ENCODE measurements at regions not wholly inside any gene's neighbourhood (a gene's known extent, or its start where the extent isn't known, plus 50 kb on each side); places are given as distances from the start of the nearest gene placed in this dataset.

DNA sequence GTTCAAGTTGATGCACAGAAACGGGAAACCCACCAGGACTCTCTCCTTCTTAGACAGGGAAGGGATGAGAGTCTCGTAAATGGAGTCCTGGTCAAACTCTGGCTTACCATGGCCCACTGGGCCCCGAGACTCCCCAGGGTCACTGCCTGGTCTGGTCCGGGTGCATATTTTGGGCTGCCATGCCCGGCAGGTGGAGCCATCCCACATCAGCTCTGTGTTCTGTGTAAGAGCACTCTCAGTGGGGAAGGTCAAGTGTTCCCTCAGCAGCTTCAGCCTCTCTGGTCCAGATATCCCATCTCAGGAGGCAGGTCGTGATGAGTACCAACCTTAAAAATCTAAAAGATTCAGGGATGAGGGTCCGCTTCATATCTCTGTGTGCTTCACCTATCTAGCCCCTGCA is 138.8 kb downstream of the EDN3 start:
- Histone ChIP-seq H4K20me1 (ENCODE audit: low read depth, low read length) (no peaks in the 10 kb centered on the region), H3K9me3 (ENCODE audit: insufficient read depth, low read length) (no peaks in the 10 kb centered on the region), H3K9ac (ENCODE audit: low read length) (no peak overlapping the region), H3K4me3 (ENCODE audit: insufficient read depth, low read length, poor library complexity, severe bottlenecking) (no peak overlapping the region), H2AFZ (ENCODE audit: low read depth, low read length, severe bottlenecking) (no peak overlapping the region), H3K27me3 (ENCODE audit: low read length) (no peaks in the 10 kb centered on the region), H3K36me3 (ENCODE audit: low read length) (no peaks in the 10 kb centered on the region), H3F3A (ENCODE audit: insufficient read depth) (no peaks in the 10 kb centered on the region), H3K79me2 (ENCODE audit: insufficient read depth, low read length) (no peaks in the 10 kb centered on the region), H3K9me2 (replicated peaks; ENCODE audit: insufficient read depth, low read length) (no peaks in the 10 kb centered on the region), H3K4me2 (ENCODE audit: low read depth, low read length, poor library complexity, severe bottlenecking) (no peak overlapping the region), H3K27ac (ENCODE audit: low read depth, low read length) (no peak overlapping the region)
- no peak for TF ChIP-seq EZH2phosphoT487 (conservative IDR thresholded peaks at IDR 0.05; ENCODE audit: low read length)

DNA sequence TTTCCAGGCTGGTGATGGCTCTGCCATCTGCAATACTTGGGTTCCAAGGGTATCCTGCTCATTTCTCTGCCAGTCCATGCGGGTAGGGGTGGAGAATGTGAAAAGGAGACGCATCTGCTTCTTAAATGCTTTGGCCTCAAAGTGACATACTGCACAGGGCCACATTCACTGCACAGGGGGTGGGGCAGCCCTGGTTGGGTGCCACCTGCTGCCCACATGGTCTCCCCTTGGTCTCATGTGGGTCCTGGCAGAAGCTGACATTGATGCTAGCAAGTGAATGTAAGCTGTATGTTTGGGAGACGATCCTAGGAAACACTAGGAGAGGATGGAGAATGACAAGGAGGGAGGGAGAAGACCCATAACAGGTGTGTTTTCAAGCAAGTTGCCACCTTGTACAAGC is 140.9 kb downstream of the EDN3 start:
- no peaks in the 10 kb centered on the region for H3K27me3 ChIP-seq (ENCODE audit: low read length)

DNA sequence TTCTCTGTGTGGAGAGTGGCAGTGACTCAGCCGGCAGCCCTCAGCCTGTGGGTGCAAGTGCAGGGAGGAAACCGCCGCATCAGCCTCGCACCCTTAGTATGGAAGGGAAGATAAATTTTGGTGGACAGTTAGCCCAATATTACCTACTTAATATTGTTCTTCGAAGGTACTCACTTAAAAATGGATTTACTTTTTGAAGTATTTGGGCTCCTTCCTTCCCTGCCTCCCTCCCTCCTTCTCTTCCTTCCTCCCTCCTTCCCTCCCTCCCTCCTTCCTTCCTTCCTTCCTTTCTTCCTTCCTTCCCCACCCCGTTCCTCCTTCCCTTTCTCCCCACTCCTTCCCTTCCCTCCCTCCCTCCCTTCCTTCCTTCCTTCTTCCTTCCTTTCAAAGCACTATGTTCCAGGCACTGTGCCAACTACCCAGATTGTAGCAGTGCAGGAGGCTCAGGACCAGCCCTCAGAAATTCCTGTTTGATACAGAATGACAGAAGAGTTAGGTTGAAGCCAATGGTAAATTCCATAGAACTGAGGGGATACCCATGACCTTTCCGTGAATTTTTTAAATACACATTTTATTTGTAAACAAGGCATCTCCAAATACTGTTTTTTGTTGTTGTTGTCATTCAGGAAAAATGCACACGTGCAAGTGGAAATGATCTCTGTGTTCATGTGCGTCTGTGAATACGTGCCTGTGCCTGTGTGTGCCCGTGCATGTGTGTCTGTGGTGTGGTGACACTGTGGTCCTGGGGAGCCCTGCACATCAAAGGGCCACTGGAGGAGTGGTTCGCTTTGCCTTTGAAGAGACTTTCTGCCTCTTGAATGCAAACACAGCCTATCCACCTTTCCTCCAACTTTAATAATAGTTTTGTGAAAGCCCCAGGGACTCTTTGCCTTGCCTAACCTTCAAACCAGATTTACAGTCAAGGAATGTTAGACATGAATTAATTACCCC is 141.7 kb downstream of the EDN3 start:
- H3K27ac ChIP-seq (ENCODE audit: low read depth, low read length) = no peak overlapping the region
- H3K4me2 ChIP-seq (ENCODE audit: low read depth, low read length, poor library complexity, severe bottlenecking) = no peak overlapping the region
- H3K36me3 ChIP-seq (ENCODE audit: low read length) = no peaks in the 10 kb centered on the region
- no peak overlapping the region for H2AFZ ChIP-seq (ENCODE audit: low read depth, low read length, severe bottlenecking)
- H4K20me1 ChIP-seq (ENCODE audit: low read depth, low read length) = no peaks in the 10 kb centered on the region
- H3K9me2 ChIP-seq (replicated peaks; ENCODE audit: insufficient read depth, low read length) = no peaks in the 10 kb centered on the region
- no peak overlapping the region for H3K4me3 ChIP-seq (ENCODE audit: insufficient read depth, low read length, poor library complexity, severe bottlenecking)
- H3K79me2 ChIP-seq (ENCODE audit: insufficient read depth, low read length) = no peaks in the 10 kb centered on the region
- no peaks in the 10 kb centered on the region for H3F3A ChIP-seq (ENCODE audit: insufficient read depth)
- H3K9me3 ChIP-seq (ENCODE audit: insufficient read depth, low read length) = no peaks in the 10 kb centered on the region
- TF ChIP-seq, protein P1, sequence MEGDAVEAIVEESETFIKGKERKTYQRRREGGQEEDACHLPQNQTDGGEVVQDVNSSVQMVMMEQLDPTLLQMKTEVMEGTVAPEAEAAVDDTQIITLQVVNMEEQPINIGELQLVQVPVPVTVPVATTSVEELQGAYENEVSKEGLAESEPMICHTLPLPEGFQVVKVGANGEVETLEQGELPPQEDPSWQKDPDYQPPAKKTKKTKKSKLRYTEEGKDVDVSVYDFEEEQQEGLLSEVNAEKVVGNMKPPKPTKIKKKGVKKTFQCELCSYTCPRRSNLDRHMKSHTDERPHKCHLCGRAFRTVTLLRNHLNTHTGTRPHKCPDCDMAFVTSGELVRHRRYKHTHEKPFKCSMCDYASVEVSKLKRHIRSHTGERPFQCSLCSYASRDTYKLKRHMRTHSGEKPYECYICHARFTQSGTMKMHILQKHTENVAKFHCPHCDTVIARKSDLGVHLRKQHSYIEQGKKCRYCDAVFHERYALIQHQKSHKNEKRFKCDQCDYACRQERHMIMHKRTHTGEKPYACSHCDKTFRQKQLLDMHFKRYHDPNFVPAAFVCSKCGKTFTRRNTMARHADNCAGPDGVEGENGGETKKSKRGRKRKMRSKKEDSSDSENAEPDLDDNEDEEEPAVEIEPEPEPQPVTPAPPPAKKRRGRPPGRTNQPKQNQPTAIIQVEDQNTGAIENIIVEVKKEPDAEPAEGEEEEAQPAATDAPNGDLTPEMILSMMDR (IDR thresholded peaks at IDR 0.05; ENCODE audit: insufficient read depth, low read length, poor library complexity, severe bottlenecking) = no peak
- TF ChIP-seq EZH2phosphoT487 (conservative IDR thresholded peaks at IDR 0.05; ENCODE audit: low read length) = no peak
- H3K27me3 ChIP-seq (ENCODE audit: low read length) = no peaks in the 10 kb centered on the region
- no peak overlapping the region for H3K9ac ChIP-seq (ENCODE audit: low read length)

More for the DNA sequence above, 140.9 kb downstream of the EDN3 start:
- Histone ChIP-seq H3K79me2 (ENCODE audit: insufficient read depth, low read length) (no peaks in the 10 kb centered on the region), H3K36me3 (ENCODE audit: low read length) (no peaks in the 10 kb centered on the region), H2AFZ (ENCODE audit: low read depth, low read length, severe bottlenecking) (no peak overlapping the region), H3K4me3 (ENCODE audit: insufficient read depth, low read length, poor library complexity, severe bottlenecking) (no peak overlapping the region), H3F3A (ENCODE audit: insufficient read depth) (no peaks in the 10 kb centered on the region), H3K9ac (ENCODE audit: low read length) (no peak overlapping the region), H3K9me3 (ENCODE audit: insufficient read depth, low read length) (no peaks in the 10 kb centered on the region), H3K27ac (ENCODE audit: low read depth, low read length) (no peak overlapping the region), H3K4me2 (ENCODE audit: low read depth, low read length, poor library complexity, severe bottlenecking) (no peak overlapping the region), H3K9me2 (replicated peaks; ENCODE audit: insufficient read depth, low read length) (no peaks in the 10 kb centered on the region), H4K20me1 (ENCODE audit: low read depth, low read length) (no peaks in the 10 kb centered on the region)
- no peak for TF ChIP-seq EZH2phosphoT487 (conservative IDR thresholded peaks at IDR 0.05; ENCODE audit: low read length)
- TF ChIP-seq, protein P1 (IDR thresholded peaks at IDR 0.05; ENCODE audit: insufficient read depth, low read length, poor library complexity, severe bottlenecking) = no peak

DNA sequence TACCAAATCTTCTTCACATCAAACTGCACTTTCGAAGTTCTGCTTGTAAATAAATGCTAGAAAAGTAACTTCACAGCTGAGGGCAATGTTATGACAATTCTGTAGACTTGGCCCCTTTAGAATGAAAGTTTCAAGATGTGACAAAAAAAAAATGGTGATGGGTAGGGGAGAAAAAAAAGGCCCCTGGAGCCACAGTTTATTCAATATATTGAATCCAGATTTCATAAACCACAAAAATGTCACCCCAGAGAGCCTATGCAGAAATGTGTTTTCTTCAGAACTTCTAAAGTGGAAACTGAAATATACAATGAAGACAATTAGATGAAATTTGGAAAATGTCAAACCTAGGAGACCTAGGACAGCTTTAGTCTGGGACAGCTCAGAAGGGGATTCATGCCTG is 143.1 kb downstream of the EDN3 start:
- TF ChIP-seq, protein P1 (IDR thresholded peaks at IDR 0.05; ENCODE audit: insufficient read depth, low read length, poor library complexity, severe bottlenecking) = no peak
- TF ChIP-seq EZH2phosphoT487 (conservative IDR thresholded peaks at IDR 0.05; ENCODE audit: low read length) = no peak

More for the DNA sequence above, 143.1 kb downstream of the EDN3 start:
- no peaks in the 10 kb centered on the region for H3K36me3 ChIP-seq (ENCODE audit: low read length)
- H2AFZ ChIP-seq (ENCODE audit: low read depth, low read length, severe bottlenecking) = no peak overlapping the region
- H3K4me2 ChIP-seq (ENCODE audit: low read depth, low read length, poor library complexity, severe bottlenecking) = no peak overlapping the region
- H3K27ac ChIP-seq (ENCODE audit: low read depth, low read length) = no peak overlapping the region
- no peaks in the 10 kb centered on the region; the same call in 1 of the 2 replicates for H3K27me3 ChIP-seq (ENCODE audit: low read length)
- H3K9me3 ChIP-seq (ENCODE audit: insufficient read depth, low read length) = no peaks in the 10 kb centered on the region
- no peaks in the 10 kb centered on the region for H3K9me2 ChIP-seq (replicated peaks; ENCODE audit: insufficient read depth, low read length)
- no peaks in the 10 kb centered on the region for H3K79me2 ChIP-seq (ENCODE audit: insufficient read depth, low read length)
- H3K9ac ChIP-seq (ENCODE audit: low read length) = no peak overlapping the region
- H3F3A ChIP-seq (ENCODE audit: insufficient read depth) = no peaks in the 10 kb centered on the region
- H3K4me3 ChIP-seq (ENCODE audit: insufficient read depth, low read length, poor library complexity, severe bottlenecking) = no peak overlapping the region
- H4K20me1 ChIP-seq (ENCODE audit: low read depth, low read length) = no peaks in the 10 kb centered on the region

Data from SU-DHL-6 (cell line).